Fibroblast of lung (primary cell): ENCODE measurements at regions not wholly inside any gene's neighbourhood (a gene's known extent, or its start where the extent isn't known, plus 50 kb on each side); places are given as distances from the start of the nearest gene placed in this dataset.

Experiments used
- DNase-seq, 2 donors: peaks; one replicate each; pipeline versions ENCODE4 v3.0.0 to v3.0.0-alpha.2; 2010; ENCODE audit warnings: low read depth in 2 of 2
- H2AFZ ChIP-seq: 2 replicates; pipeline ENCODE4 v1.5.1; 2012; ENCODE audit warnings: low read length, control low read depth, inconsistent platforms
- H3K27ac ChIP-seq: 2 replicates; pipeline ENCODE4 v1.5.1; 2011; ENCODE audit warnings: low read length, control low read depth; ENCODE audit not compliant: insufficient read depth
- H3K27me3 ChIP-seq: 2 replicates; pipeline ENCODE4 v1.5.1; 2011; ENCODE audit warnings: mild to moderate bottlenecking, low read length; ENCODE audit not compliant: control insufficient read depth, insufficient read depth
- H3K36me3 ChIP-seq: 2 replicates; pipeline ENCODE4 v1.5.1; 2011; ENCODE audit warnings: low read length; ENCODE audit not compliant: control insufficient read depth, insufficient read depth
- H3K4me1 ChIP-seq: 2 replicates; pipeline ENCODE4 v1.5.1; 2011; ENCODE audit warnings: low read length; ENCODE audit not compliant: control insufficient read depth, insufficient read depth; ENCODE audit errors: extremely low read depth
- H3K4me2 ChIP-seq: 2 replicates; pipeline ENCODE4 v1.5.1; 2011; ENCODE audit warnings: low read length, control low read depth; ENCODE audit not compliant: insufficient read depth; ENCODE audit errors: extremely low read depth
- H3K4me3 ChIP-seq, 4 experiments: fragments of 200-600 bp in 1 of 4; sonication (generic) in 1 of 4; replicated peaks in 1 of 4; 2 replicates each; pipeline ENCODE4 v1.5.1; 2011 to 2016; ENCODE audit warnings: low read length in 4 of 4, low read depth in 3 of 4, mild to moderate bottlenecking in 3 of 4, control low read depth in 2 of 4, inconsistent platforms in 1 of 4, mixed read lengths in 1 of 4; ENCODE audit not compliant: insufficient read depth in 1 of 4; ENCODE audit errors: control extremely low read depth in 1 of 4
- H3K79me2 ChIP-seq: 2 replicates; pipeline ENCODE4 v1.5.1; 2012; ENCODE audit warnings: mild to moderate bottlenecking, low read length, inconsistent platforms; ENCODE audit not compliant: control insufficient read depth, insufficient read depth
- H3K9ac ChIP-seq: 2 replicates; pipeline ENCODE4 v1.5.1; 2011; ENCODE audit warnings: mild to moderate bottlenecking, low read length, control low read depth; ENCODE audit not compliant: insufficient read depth
- H3K9me3 ChIP-seq: 2 replicates; pipeline ENCODE4 v1.5.1; 2012; ENCODE audit warnings: low read depth, low read length; ENCODE audit not compliant: control insufficient read depth, insufficient read depth
- H4K20me1 ChIP-seq: 2 replicates; pipeline ENCODE4 v1.5.1; 2011; ENCODE audit warnings: low read length; ENCODE audit not compliant: control insufficient read depth, insufficient read depth; ENCODE audit errors: extremely low read depth
- CTCF ChIP-seq, 2 donors: IDR thresholded peaks in 1 of 2; conservative IDR thresholded peaks in 1 of 2; 1 replicate in 1 of 2; 2 replicates in 1 of 2; pipeline ENCODE4 v1.5.1; 2011 to 2012; ENCODE audit warnings: low read length in 2 of 2, control low read depth in 1 of 2, inconsistent platforms in 1 of 2, low read depth in 1 of 2, mild to moderate bottlenecking in 1 of 2
- EZH2 ChIP-seq: IDR thresholded peaks from 2 replicates; pipeline ENCODE4 v1.5.1; 2012; ENCODE audit warnings: low read length, control low read depth, mild to moderate bottlenecking; ENCODE audit errors: missing control alignments

- no peaks in the 10 kb centered on the region for H3K36me3 ChIP-seq
- H3K27me3 ChIP-seq, result no peaks in the 10 kb centered on the region
- no peak for DNase-seq
- no peaks in the 10 kb centered on the region for H3K9me3 ChIP-seq
- H4K20me1 ChIP-seq, result no peaks in the 10 kb centered on the region
- no peak overlapping the region for H2AFZ ChIP-seq
- no peak overlapping the region for H3K9ac ChIP-seq
- no peak overlapping the region for H3K27ac ChIP-seq
- H3K79me2 ChIP-seq, result no peaks in the 10 kb centered on the region
- TF ChIP-seq CTCF (conservative IDR thresholded peaks at IDR 0.05 in 1 of 2, IDR thresholded peaks at IDR 0.05 in 1 of 2; ENCODE audit: low read depth in 1 of 2, low read length in 2 of 2), result no peak
- TF ChIP-seq EZH2, result no peak
- H3K4me3 ChIP-seq, result no peak overlapping the region
- no peaks in the 10 kb centered on the region for H3K4me1 ChIP-seq
- no peak overlapping the region for H3K4me2 ChIP-seq
Measured at GRCh38 chr21:17981060-17981740, 162.0 kb upstream of the C21orf91 start.

- Histone ChIP-seq H3K27ac (no peak overlapping the region), H2AFZ (no peak overlapping the region), H3K27me3 (no peaks in the 10 kb centered on the region), H4K20me1 (no peaks in the 10 kb centered on the region), H3K36me3 (no peaks in the 10 kb centered on the region), H3K4me2 (no peak overlapping the region), H3K9ac (no peak overlapping the region), H3K9me3 (no peaks in the 10 kb centered on the region), H3K79me2 (no peaks in the 10 kb centered on the region), H3K4me3 (no peak overlapping the region), H3K4me1 (no peaks in the 10 kb centered on the region)
- no peak for DNase-seq
- TF ChIP-seq CTCF (conservative IDR thresholded peaks at IDR 0.05 in 1 of 2, IDR thresholded peaks at IDR 0.05 in 1 of 2; ENCODE audit: low read depth in 1 of 2, low read length in 2 of 2), result no peak
- TF ChIP-seq EZH2, result no peak
Measured at GRCh38 chr21:17979763-17980162, 160.6 kb upstream of the C21orf91 start.

- DNase-seq, result no peak
- no peaks in the 10 kb centered on the region for H3K79me2 ChIP-seq
- no peak overlapping the region for H3K4me3 ChIP-seq
- TF ChIP-seq CTCF (conservative IDR thresholded peaks at IDR 0.05 in 1 of 2, IDR thresholded peaks at IDR 0.05 in 1 of 2; ENCODE audit: low read depth in 1 of 2, low read length in 2 of 2) (no peak), EZH2 (no peak)
- no peak overlapping the region for H2AFZ ChIP-seq
- H3K27me3 ChIP-seq, result no peaks in the 10 kb centered on the region
- no peaks in the 10 kb centered on the region for H4K20me1 ChIP-seq
- no peak overlapping the region for H3K27ac ChIP-seq
- H3K36me3 ChIP-seq, result no peaks in the 10 kb centered on the region
- no peak overlapping the region for H3K4me2 ChIP-seq
- no peaks in the 10 kb centered on the region for H3K4me1 ChIP-seq
- no peaks in the 10 kb centered on the region for H3K9me3 ChIP-seq
- H3K9ac ChIP-seq, result no peak overlapping the region
Measured at GRCh38 chr21:17978895-17979294, 159.7 kb upstream of the C21orf91 start.
